Immature natural killer cell (primary cell): ENCODE measurements at regions not wholly inside any gene's neighbourhood (a gene's known extent, or its start where the extent isn't known, plus 50 kb on each side); places are given as distances from the start of the nearest gene placed in this dataset.

ENCODE experiments used
- DNase-seq, 3 donors: peaks; one replicate each; pipeline ENCODE4 v3.0.0; 2022; ENCODE audit warnings: mixed read lengths in 1 of 3
- H3K27ac Mint-ChIP-seq, 6 donors: one replicate each; pipeline ENCODE4 v1.8.0; 2020; ENCODE audit warnings: mixed read lengths in 6 of 6, mild to moderate bottlenecking in 5 of 6, inconsistent platforms in 4 of 6, moderate library complexity in 3 of 6
- H3K27me3 Mint-ChIP-seq, 3 donors: one replicate each; pipeline ENCODE4 v1.8.0; 2020 to 2021; ENCODE audit warnings: low read depth in 3 of 3, mild to moderate bottlenecking in 3 of 3, mixed read lengths in 3 of 3, moderate library complexity in 3 of 3, inconsistent platforms in 1 of 3
- H3K36me3 Mint-ChIP-seq, 3 donors: one replicate each; pipeline ENCODE4 v1.8.0; 2020; ENCODE audit warnings: mixed read lengths in 3 of 3, inconsistent platforms in 2 of 3, mild to moderate bottlenecking in 2 of 3
- H3K4me1 Mint-ChIP-seq, 2 donors: one replicate each; pipeline ENCODE4 v1.8.0; 2020; ENCODE audit warnings: inconsistent platforms in 2 of 2, mild to moderate bottlenecking in 2 of 2, mixed read lengths in 2 of 2, moderate library complexity in 1 of 2
- H3K4me3 Mint-ChIP-seq, 5 donors: one replicate each; pipeline ENCODE4 v1.8.0; 2020; ENCODE audit warnings: mild to moderate bottlenecking in 5 of 5, mixed read lengths in 5 of 5, inconsistent platforms in 3 of 5, moderate library complexity in 3 of 5
- H3K9me3 Mint-ChIP-seq, 6 donors: one replicate each; pipeline ENCODE4 v1.8.0; 2020; ENCODE audit warnings: mild to moderate bottlenecking in 6 of 6, mixed read lengths in 6 of 6, inconsistent platforms in 4 of 6, moderate library complexity in 3 of 6

GRCh38 chr3:162007722-162008121 is 511.1 kb downstream of the OTOL1 start:
- H3K4me1 Mint-ChIP-seq: no peaks in the 10 kb centered on the region
- H3K27ac Mint-ChIP-seq: no peak overlapping the region
- DNase-seq: no peak
- no peak overlapping the region for H3K4me3 Mint-ChIP-seq
- H3K9me3 Mint-ChIP-seq: peaks cover 7 to 37% (median 16%) of the 10 kb centered on the region in 6 donors
- no peaks in the 10 kb centered on the region for H3K27me3 Mint-ChIP-seq
- H3K36me3 Mint-ChIP-seq: no peaks in the 10 kb centered on the region

DNA sequence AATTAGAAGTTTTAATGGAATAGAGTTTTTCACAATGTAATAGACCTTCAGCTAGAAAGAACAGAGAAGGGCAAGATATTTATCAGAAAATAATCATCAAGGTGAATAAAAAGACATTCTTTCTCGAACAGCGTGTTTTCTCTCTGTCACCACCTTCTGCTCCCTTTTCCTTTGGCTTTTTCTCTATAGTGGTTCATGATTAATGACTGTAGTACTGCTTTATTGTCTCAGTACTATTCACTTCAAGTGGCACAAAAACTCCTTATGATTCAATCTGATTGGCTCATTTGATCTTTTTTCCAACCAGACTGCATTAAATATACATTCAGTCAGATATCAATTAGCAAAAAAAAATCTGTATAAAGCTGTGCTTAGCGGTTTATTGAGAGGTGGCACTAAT is 516.0 kb downstream of the OTOL1 start:
- Mint-ChIP-seq H3K9me3 (peaks cover 0 to 26% (median 13%) of the 10 kb centered on the region in 6 donors), H3K27me3 (no peaks in the 10 kb centered on the region)

GRCh38 chr3:162014284-162014683 is 517.7 kb downstream of the OTOL1 start:
- DNase-seq: no peak
- Mint-ChIP-seq H3K27ac (no peak overlapping the region), H3K4me3 (no peak overlapping the region), H3K27me3 (no peaks in the 10 kb centered on the region), H3K4me1 (no peaks in the 10 kb centered on the region), H3K9me3 (peaks cover 0 to 21% (median 7%) of the 10 kb centered on the region in 6 donors), H3K36me3 (no peaks in the 10 kb centered on the region)

More for the DNA sequence above, 516.0 kb downstream of the OTOL1 start:
- no peak for DNase-seq
- Mint-ChIP-seq H3K36me3 (no peaks in the 10 kb centered on the region), H3K4me3 (no peak overlapping the region), H3K4me1 (no peaks in the 10 kb centered on the region), H3K27ac (no peak overlapping the region)

- no peak for DNase-seq
- Mint-ChIP-seq H3K4me3 (no peak overlapping the region), H3K36me3 (no peaks in the 10 kb centered on the region), H3K27me3 (no peaks in the 10 kb centered on the region), H3K27ac (no peak overlapping the region), H3K4me1 (no peaks in the 10 kb centered on the region), H3K9me3 (peaks cover 0 to 21% (median 5%) of the 10 kb centered on the region in 6 donors)
These were observed 519.2 kb downstream of the OTOL1 start for GRCh38 chr3:162015856-162016255.

GRCh38 chr3:162019817-162020216 is 523.2 kb downstream of the OTOL1 start:
- Mint-ChIP-seq H3K4me3 (no peak overlapping the region), H3K4me1 (no peaks in the 10 kb centered on the region), H3K27ac (no peak overlapping the region), H3K27me3 (no peaks in the 10 kb centered on the region), H3K36me3 (no peaks in the 10 kb centered on the region), H3K9me3 (peaks cover 0 to 14% (median 3%) of the 10 kb centered on the region in 6 donors)
- no peak for DNase-seq

DNA sequence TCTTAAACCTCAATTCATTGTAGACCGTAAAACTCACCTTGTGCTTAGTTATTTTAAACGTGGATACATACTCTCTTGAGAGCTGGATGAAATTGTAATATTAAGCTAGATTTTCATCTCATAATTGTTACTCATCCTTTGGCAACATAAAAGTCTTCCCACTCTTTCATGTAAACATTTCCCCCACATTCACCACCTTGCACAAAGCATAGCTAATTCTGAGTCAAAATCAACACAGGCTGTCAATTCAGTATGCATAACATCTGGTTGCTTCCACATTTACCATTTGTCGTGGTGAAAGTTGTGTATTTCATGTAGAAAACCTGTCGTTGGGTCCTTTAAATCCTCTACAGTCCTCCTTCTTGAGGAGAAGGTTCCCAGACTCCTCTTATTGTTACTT is 524.6 kb downstream of the OTOL1 start:
- Mint-ChIP-seq H3K27ac (no peak overlapping the region), H3K4me1 (no peaks in the 10 kb centered on the region), H3K9me3 (peaks cover 0 to 19% (median 5%) of the 10 kb centered on the region in 6 donors)

GRCh38 chr3:162022911-162023310 is 526.3 kb downstream of the OTOL1 start:
- no peaks in the 10 kb centered on the region for H3K27me3 Mint-ChIP-seq
- no peak overlapping the region for H3K27ac Mint-ChIP-seq

More for the DNA sequence above, 524.6 kb downstream of the OTOL1 start:
- H3K27me3 Mint-ChIP-seq: no peaks in the 10 kb centered on the region
- H3K4me3 Mint-ChIP-seq: no peak overlapping the region
- no peak for DNase-seq
- no peaks in the 10 kb centered on the region for H3K36me3 Mint-ChIP-seq

DNA sequence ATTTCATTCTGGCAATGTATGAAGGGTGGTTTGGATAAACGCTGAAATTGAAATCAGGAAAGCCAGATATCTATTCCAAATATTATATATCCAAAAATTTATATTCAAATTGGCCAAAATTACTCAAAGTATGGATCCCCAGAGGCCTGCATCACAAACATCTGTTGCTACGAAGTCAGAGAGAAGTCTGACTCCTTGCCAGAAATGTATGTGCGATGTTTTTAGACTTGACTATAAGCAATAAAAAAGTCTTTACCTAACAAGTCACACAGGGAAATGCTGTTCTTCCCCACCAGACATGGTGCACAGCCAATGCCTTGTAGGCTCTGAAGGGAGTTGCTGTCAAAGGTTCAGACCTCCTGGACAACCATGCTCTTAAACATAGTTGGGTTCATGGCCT is 533.1 kb downstream of the OTOL1 start:
- H3K9me3 Mint-ChIP-seq: peaks cover 9 to 50% (median 18%) of the 10 kb centered on the region in 6 donors
- no peak overlapping the region for H3K4me3 Mint-ChIP-seq
- no peaks in the 10 kb centered on the region for H3K36me3 Mint-ChIP-seq

More at GRCh38 chr3:162022911-162023310, 526.3 kb downstream of the OTOL1 start:
- DNase-seq: no peak
- H3K4me3 Mint-ChIP-seq: no peak overlapping the region
- no peaks in the 10 kb centered on the region for H3K4me1 Mint-ChIP-seq
- H3K36me3 Mint-ChIP-seq: no peaks in the 10 kb centered on the region
- peaks cover 0 to 27% (median 6%) of the 10 kb centered on the region in 6 donors for H3K9me3 Mint-ChIP-seq

GRCh38 chr3:162034368-162034767 is 537.8 kb downstream of the OTOL1 start:
- DNase-seq: no peak
- no peaks in the 10 kb centered on the region for H3K36me3 Mint-ChIP-seq
- no peak overlapping the region for H3K4me3 Mint-ChIP-seq
- no peaks in the 10 kb centered on the region for H3K27me3 Mint-ChIP-seq
- H3K9me3 Mint-ChIP-seq: peaks cover 5 to 47% (median 13%) of the 10 kb centered on the region in 6 donors
- no peaks in the 10 kb centered on the region for H3K4me1 Mint-ChIP-seq
- H3K27ac Mint-ChIP-seq: no peak overlapping the region

More for the DNA sequence above, 533.1 kb downstream of the OTOL1 start:
- no peak overlapping the region for H3K27ac Mint-ChIP-seq
- DNase-seq: no peak
- H3K4me1 Mint-ChIP-seq: no peaks in the 10 kb centered on the region
- H3K27me3 Mint-ChIP-seq: no peaks in the 10 kb centered on the region

DNA sequence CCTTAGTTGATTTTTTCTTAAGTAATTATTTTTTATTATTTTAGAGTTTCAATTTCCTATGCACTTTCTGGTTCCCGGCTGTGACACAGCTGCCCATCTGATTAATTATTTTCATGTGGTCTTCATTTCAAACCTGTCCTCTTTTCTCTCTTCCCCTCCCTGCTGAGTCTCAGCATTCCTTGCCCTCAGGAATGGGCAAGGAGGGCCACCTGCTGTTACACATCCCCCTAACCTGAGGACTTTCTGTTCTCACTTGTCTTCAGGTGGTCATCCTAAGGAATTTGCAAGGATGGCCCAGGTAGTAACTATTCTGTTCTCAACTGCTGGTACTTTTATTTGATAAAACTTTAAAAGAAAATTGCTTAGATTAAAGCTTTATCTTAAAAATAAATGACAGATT is 545.0 kb downstream of the OTOL1 start:
- Mint-ChIP-seq H3K4me1 (no peaks in the 10 kb centered on the region), H3K27me3 (no peaks in the 10 kb centered on the region), H3K4me3 (no peak overlapping the region), H3K36me3 (no peaks in the 10 kb centered on the region), H3K27ac (no peak overlapping the region), H3K9me3 (peaks cover 0 to 26% (median 11%) of the 10 kb centered on the region in 6 donors)
- no peak for DNase-seq

DNA sequence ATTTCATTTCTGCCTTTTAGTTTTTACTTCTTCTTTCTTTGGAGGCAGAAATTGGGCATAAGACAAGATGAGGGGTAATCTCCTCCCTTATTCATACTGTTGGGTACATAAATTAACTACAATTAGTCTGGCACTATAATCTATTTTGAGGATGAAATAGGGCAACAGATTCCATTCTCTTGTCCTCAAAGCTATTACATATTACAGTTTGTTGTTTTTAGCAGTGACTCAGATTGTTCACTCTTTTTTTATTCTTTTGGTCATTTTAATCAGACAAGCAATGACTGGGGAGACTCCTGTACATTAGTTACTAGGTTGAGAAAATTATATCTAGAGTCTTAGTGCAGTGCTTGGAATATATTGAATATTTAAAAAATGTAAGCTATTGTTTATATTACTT is 556.0 kb downstream of the OTOL1 start:
- Mint-ChIP-seq H3K36me3 (peaks cover 0 to 3% (median 0%) of the 10 kb centered on the region in 3 donors), H3K4me1 (no peaks in the 10 kb centered on the region), H3K4me3 (no peak overlapping the region), H3K9me3 (peaks cover 11 to 49% (median 21%) of the 10 kb centered on the region in 6 donors), H3K27me3 (peaks cover 0 to 7% (median 2%) of the 10 kb centered on the region in 3 donors), H3K27ac (no peak overlapping the region)
- DNase-seq: no peak

- no peaks in the 10 kb centered on the region for H3K27me3 Mint-ChIP-seq
- no peaks in the 10 kb centered on the region for H3K4me1 Mint-ChIP-seq
- H3K27ac Mint-ChIP-seq: no peak overlapping the region
These were observed 576.1 kb downstream of the OTOL1 start for GRCh38 chr3:162072656-162073164.

GRCh38 chr3:162073422-162073975 is 576.9 kb downstream of the OTOL1 start:
- DNase-seq: no peak
- no peaks in the 10 kb centered on the region for H3K27me3 Mint-ChIP-seq
- no peak overlapping the region for H3K27ac Mint-ChIP-seq
- no peaks in the 10 kb centered on the region for H3K4me1 Mint-ChIP-seq
- no peak overlapping the region for H3K4me3 Mint-ChIP-seq
- H3K9me3 Mint-ChIP-seq: peaks cover 3 to 40% (median 15%) of the 10 kb centered on the region in 6 donors
- H3K36me3 Mint-ChIP-seq: no peaks in the 10 kb centered on the region

More at GRCh38 chr3:162072656-162073164, 576.1 kb downstream of the OTOL1 start:
- H3K36me3 Mint-ChIP-seq: no peaks in the 10 kb centered on the region
- no peak overlapping the region for H3K4me3 Mint-ChIP-seq
- DNase-seq: no peak
- peaks cover 2 to 34% (median 13%) of the 10 kb centered on the region in 6 donors for H3K9me3 Mint-ChIP-seq

DNA sequence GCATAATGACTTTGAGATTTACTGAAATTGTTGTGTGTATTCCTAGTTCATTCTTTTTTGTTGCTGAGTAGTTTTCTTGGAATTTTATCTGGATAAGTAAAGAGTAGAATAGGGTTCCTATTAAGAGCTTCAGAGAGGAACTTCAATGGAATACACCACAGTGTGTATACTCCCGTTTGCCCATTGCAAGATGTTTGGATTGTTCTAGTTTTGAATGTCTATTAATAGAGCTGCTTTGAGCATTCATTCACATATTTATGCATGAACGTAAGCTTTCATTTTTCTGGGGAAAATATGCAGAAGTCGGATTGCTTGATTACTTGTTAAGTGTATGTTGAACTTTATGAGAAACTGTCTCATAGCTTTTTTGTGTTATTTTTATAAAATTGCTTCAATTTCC is 580.5 kb downstream of the OTOL1 start:
- Mint-ChIP-seq H3K9me3 (peaks cover 4 to 42% (median 15%) of the 10 kb centered on the region in 6 donors), H3K27ac (no peak overlapping the region), H3K36me3 (no peaks in the 10 kb centered on the region), H3K27me3 (no peaks in the 10 kb centered on the region), H3K4me3 (no peak overlapping the region), H3K4me1 (no peaks in the 10 kb centered on the region)
- no peak for DNase-seq

DNA sequence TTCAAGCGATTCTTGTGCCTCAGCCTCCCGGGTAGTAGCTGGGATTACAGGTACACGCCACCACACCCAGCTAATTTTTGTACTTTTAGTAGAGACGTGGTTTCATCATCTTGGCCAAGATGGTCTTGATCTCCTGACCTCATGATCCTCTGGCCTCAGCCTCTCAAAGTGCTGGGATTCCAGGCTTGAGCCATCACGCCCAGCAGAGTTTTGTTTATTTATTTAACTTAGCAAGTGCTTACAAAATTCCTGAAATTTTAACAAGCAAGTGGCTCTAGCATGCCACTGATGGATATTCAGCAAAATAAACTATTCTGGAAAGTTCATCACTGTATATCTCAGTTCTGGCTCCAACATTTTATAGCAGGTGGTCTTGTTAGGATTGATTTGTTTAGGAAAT is 585.9 kb downstream of the OTOL1 start:
- Mint-ChIP-seq H3K36me3 (no peaks in the 10 kb centered on the region), H3K9me3 (peaks cover 2 to 35% (median 9%) of the 10 kb centered on the region in 6 donors), H3K4me3 (no peak overlapping the region), H3K27ac (no peak overlapping the region), H3K27me3 (peaks cover 0 to 2% (median 0%) of the 10 kb centered on the region in 3 donors), H3K4me1 (no peaks in the 10 kb centered on the region)
- no peak for DNase-seq
